ENCODE measurements at regions not wholly inside any gene's neighbourhood (a gene's known extent, or its start where the extent isn't known, plus 50 kb on each side); places are given as distances from the start of the nearest gene placed in this dataset.

- no peak for DNase-seq (ENCODE audit: low spot score)
Measured at GRCh38 chr12:98213556-98213955, 301.8 kb upstream of the TMPO start.

- DNase-seq (ENCODE audit: low spot score): no peak
Measured at GRCh38 chr12:98217257-98217656, 298.1 kb upstream of the TMPO start.

- DNase-seq (ENCODE audit: low spot score): no peak
Measured at GRCh38 chr12:98220636-98221035, 294.8 kb upstream of the TMPO start.

GRCh38 chr12:98221243-98221808, 294.1 kb upstream of the TMPO start:
- no peak for DNase-seq (ENCODE audit: low spot score)

GRCh38 chr12:98222135-98222534, 293.3 kb upstream of the TMPO start:
- no peak for DNase-seq (ENCODE audit: low spot score)

GRCh38 chr12:98224584-98225221, 290.7 kb upstream of the TMPO start:
- DNase-seq (ENCODE audit: low spot score): no peak

- no peak for DNase-seq (ENCODE audit: low spot score)
Measured at GRCh38 chr12:98227162-98227561, 288.2 kb upstream of the TMPO start.

- no peak for DNase-seq (ENCODE audit: low spot score)
Measured at GRCh38 chr12:98228683-98229539, 286.5 kb upstream of the TMPO start.

GRCh38 chr12:98229540-98229924, 285.9 kb upstream of the TMPO start:
- no peak for DNase-seq (ENCODE audit: low spot score)

- DNase-seq (ENCODE audit: low spot score): no peak
Measured at GRCh38 chr12:98232753-98233390, 282.5 kb upstream of the TMPO start.

- DNase-seq (ENCODE audit: low spot score): no peak
Measured at GRCh38 chr12:98235301-98235700, 280.1 kb upstream of the TMPO start.

- no peak for DNase-seq (ENCODE audit: low spot score)
Measured at GRCh38 chr12:98238515-98239130, 276.8 kb upstream of the TMPO start.

- no peak for DNase-seq (ENCODE audit: low spot score)
Measured at GRCh38 chr12:98243190-98243589, 272.2 kb upstream of the TMPO start.

- no peak for DNase-seq (ENCODE audit: low spot score)
Measured at GRCh38 chr12:98244136-98244535, 271.3 kb upstream of the TMPO start.

GRCh38 chr12:98253207-98254037, 262.0 kb upstream of the TMPO start:
- no peak for DNase-seq (ENCODE audit: low spot score)

- DNase-seq (ENCODE audit: low spot score): no peak
Measured at GRCh38 chr12:98256830-98257229, 258.6 kb upstream of the TMPO start.

GRCh38 chr12:98259693-98260092, 255.7 kb upstream of the TMPO start:
- DNase-seq (ENCODE audit: low spot score): no peak

GRCh38 chr12:98260276-98260675, 255.1 kb upstream of the TMPO start:
- DNase-seq (ENCODE audit: low spot score): no peak

GRCh38 chr12:98262902-98263301, 252.5 kb upstream of the TMPO start:
- DNase-seq (ENCODE audit: low spot score): no peak

GRCh38 chr12:98274430-98275130, 240.8 kb upstream of the TMPO start:
- DNase-seq (ENCODE audit: low spot score): no peak

- DNase-seq (ENCODE audit: low spot score): no peak
Measured at GRCh38 chr12:98275131-98275475, 240.3 kb upstream of the TMPO start.

Measured in SW480 (cell line).